Esophagus squamous epithelium (tissue), 4 donors: ENCODE measurements at regions not wholly inside any gene's neighbourhood (a gene's known extent, or its start where the extent isn't known, plus 50 kb on each side); places are given as distances from the start of the nearest gene placed in this dataset.
"Not testable (repeated sequence)": the region's sequence is repeated elsewhere in the genome, so short reads cannot be mapped to it uniquely, and the experiment has no call there.

Experiments used
- CTCF ChIP-seq, 6 experiments: fragments of 450-650 bp in 4 of 6; fragments of 200-600 bp in 2 of 6; sonication (generic) in 2 of 6; IDR thresholded peaks; one replicate each; pipeline ENCODE4 v1.5.1; 2016 to 2019; ENCODE audit warnings: antibody characterized with exemption in 6 of 6, mild to moderate bottlenecking in 4 of 6, moderate library complexity in 4 of 6
- POLR2A ChIP-seq, 4 donors: fragments of 450-650 bp; IDR thresholded peaks; one replicate each; pipeline ENCODE4 v1.6.1; 2017; ENCODE audit warnings: antibody characterized with exemption in 4 of 4, mild to moderate bottlenecking in 4 of 4, moderate library complexity in 3 of 4

GRCh38 chr3:153231245-153231644 is 69.2 kb downstream of the RAP2B start:
- TF ChIP-seq CTCF, POLR2A (IDR thresholded peaks at IDR 0.05): not testable (repeated sequence)
